Osteocyte (in vitro differentiated cells): ENCODE measurements at regions not wholly inside any gene's neighbourhood (a gene's known extent, or its start where the extent isn't known, plus 50 kb on each side); places are given as distances from the start of the nearest gene placed in this dataset.

Experiments
- DNase-seq: peaks from one replicate; pipeline ENCODE4 v3.0.0; 2021; ENCODE audit warnings: mixed read lengths; ENCODE audit not compliant: unreplicated experiment; ENCODE audit errors: extremely low spot score
- H3K27ac Mint-ChIP-seq: one replicate; pipeline ENCODE4 v1.8.0; 2021; ENCODE audit warnings: mild to moderate bottlenecking, mixed read lengths; ENCODE audit not compliant: unreplicated experiment
- H3K27me3 Mint-ChIP-seq: one replicate; pipeline ENCODE4 v1.8.0; 2021; ENCODE audit warnings: mixed read lengths; ENCODE audit not compliant: unreplicated experiment
- H3K36me3 Mint-ChIP-seq: one replicate; pipeline ENCODE4 v1.8.0; 2021; ENCODE audit warnings: mixed read lengths; ENCODE audit not compliant: unreplicated experiment
- H3K4me1 Mint-ChIP-seq: one replicate; pipeline ENCODE4 v1.8.0; 2021; ENCODE audit warnings: mixed read lengths; ENCODE audit not compliant: unreplicated experiment
- H3K4me3 Mint-ChIP-seq: one replicate; pipeline ENCODE4 v1.8.0; 2021; ENCODE audit warnings: mild to moderate bottlenecking, moderate library complexity, mixed read lengths; ENCODE audit not compliant: unreplicated experiment
- H3K9me3 Mint-ChIP-seq: one replicate; pipeline ENCODE4 v1.8.0; 2021; ENCODE audit warnings: mixed read lengths; ENCODE audit not compliant: unreplicated experiment
- TF ChIP-seq, protein P1 (sequence below): fragments of 200-600 bp; sonication (generic); IDR thresholded peaks from 2 replicates; pipeline ENCODE4 v1.5.0; 2021; ENCODE audit warnings: antibody characterized with exemption, mild to moderate bottlenecking, moderate library complexity

DNA sequence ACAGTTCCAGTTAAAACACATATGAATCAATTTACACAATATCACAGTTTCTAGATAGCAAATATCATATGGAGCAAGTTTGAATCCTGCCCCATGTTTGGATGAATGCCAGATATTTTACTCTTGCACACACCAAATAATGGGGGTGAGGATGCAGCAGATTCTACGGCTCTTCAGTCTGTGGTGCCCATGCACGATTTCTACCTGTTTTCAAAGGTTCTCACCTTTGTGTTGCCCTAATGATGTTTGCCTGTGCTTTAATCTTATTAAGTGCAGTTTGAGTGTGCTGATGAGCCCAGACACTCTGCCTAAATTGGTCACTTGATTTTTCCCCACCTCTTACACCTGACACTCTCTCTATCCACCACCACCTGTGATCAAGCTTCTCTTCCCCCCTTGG is 119.6 kb downstream of the NPY start:
- Mint-ChIP-seq H3K36me3 (no peaks in the 10 kb centered on the region), H3K9me3 (no peaks in the 10 kb centered on the region), H3K27ac (no peak overlapping the region)

DNA sequence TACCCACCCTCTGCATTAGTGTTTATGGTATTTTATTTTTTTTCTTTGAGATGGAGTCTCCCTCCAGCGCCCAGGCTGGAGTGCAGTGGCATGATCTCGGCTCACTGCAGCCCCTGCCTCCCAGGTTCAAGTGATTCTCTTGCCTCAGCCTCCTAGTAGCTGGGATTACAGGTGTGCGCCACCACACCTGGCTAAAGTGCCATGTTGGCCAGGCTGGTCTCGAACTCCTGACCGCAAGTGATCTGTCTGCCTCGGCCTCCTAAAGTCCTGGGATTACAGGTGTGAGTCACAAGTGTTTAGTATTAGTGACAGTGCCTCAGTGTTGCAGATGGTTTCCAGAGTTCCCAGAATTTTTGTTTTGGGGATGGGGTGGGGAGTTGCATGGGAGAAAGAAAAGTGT is 120.3 kb downstream of the NPY start:
- Mint-ChIP-seq H3K27ac (no peak overlapping the region), H3K36me3 (no peaks in the 10 kb centered on the region), H3K4me1 (peaks cover 2% of the 10 kb centered on the region), H3K9me3 (no peaks in the 10 kb centered on the region), H3K27me3 (peaks cover 42% of the 10 kb centered on the region), H3K4me3 (no peak overlapping the region)
- no peak for DNase-seq
- TF ChIP-seq, protein P1, sequence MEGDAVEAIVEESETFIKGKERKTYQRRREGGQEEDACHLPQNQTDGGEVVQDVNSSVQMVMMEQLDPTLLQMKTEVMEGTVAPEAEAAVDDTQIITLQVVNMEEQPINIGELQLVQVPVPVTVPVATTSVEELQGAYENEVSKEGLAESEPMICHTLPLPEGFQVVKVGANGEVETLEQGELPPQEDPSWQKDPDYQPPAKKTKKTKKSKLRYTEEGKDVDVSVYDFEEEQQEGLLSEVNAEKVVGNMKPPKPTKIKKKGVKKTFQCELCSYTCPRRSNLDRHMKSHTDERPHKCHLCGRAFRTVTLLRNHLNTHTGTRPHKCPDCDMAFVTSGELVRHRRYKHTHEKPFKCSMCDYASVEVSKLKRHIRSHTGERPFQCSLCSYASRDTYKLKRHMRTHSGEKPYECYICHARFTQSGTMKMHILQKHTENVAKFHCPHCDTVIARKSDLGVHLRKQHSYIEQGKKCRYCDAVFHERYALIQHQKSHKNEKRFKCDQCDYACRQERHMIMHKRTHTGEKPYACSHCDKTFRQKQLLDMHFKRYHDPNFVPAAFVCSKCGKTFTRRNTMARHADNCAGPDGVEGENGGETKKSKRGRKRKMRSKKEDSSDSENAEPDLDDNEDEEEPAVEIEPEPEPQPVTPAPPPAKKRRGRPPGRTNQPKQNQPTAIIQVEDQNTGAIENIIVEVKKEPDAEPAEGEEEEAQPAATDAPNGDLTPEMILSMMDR, result no peak

More for the DNA sequence above, 119.6 kb downstream of the NPY start:
- Mint-ChIP-seq H3K4me1 (peaks cover 2% of the 10 kb centered on the region), H3K4me3 (no peak overlapping the region), H3K27me3 (peaks cover 44% of the 10 kb centered on the region)
- TF ChIP-seq, protein P1, result no peak
- no peak for DNase-seq

DNA sequence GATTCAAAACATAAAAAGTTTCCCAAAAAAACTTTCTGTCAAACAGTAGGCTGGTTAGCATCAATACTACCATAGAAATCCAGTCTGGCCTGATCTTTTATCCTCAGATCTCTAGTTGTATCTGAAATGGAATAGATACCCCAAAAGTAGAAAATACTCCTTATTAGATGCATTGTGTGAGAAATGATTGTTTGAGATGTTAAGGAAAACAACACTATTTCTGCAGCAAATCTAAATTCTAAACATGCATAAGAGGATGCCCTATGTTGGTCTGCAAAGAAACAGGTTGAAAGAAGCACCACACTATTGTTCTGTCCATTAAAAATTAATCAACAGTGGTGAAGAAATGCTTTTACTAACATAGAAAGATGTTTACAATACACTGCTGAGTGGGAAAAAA is 121.0 kb downstream of the NPY start:
- Mint-ChIP-seq H3K4me3 (no peak overlapping the region), H3K4me1 (peaks cover 2% of the 10 kb centered on the region), H3K27ac (no peak overlapping the region), H3K27me3 (peaks cover 41% of the 10 kb centered on the region), H3K9me3 (no peaks in the 10 kb centered on the region), H3K36me3 (no peaks in the 10 kb centered on the region)
- no peak for DNase-seq
- TF ChIP-seq, protein P1, result no peak

DNA sequence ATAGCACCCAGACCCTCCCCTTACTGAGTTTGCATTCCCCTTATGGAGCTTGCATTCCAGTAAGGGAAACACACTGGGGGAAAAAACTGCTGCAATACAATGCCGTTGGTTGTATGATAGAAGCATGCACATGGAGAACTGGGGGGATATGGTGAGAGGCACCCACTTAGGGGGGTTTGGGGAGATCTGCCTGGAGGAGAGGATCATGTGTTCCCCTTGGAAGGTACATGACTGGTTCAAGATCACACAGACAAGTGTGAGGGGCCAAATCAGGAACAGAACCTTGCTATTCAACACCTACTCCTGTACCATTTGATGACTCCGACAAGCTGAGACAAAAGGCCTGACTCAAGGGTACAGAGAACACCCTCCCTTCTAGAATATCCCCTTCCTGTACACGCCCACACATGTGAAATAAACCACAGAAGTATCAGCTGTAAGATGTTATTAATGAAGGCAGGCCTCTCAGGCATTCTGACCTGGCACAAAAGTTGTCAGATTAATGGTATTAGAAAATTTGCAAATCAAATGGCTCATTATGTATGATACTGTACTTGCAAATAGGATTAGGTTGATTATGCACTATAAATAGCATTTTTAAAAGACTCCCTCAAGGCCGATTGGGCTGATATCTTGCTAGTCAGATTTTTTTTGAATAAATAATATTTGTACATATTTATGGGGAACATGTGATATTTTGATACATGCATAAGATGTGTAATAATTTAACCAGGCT is 122.2 kb downstream of the NPY start:
- Mint-ChIP-seq H3K36me3 (no peaks in the 10 kb centered on the region), H3K9me3 (no peaks in the 10 kb centered on the region), H3K27ac (no peak overlapping the region), H3K4me3 (no peak overlapping the region), H3K4me1 (peaks cover 2% of the 10 kb centered on the region), H3K27me3 (peaks cover 41% of the 10 kb centered on the region)
- no peak for DNase-seq
- TF ChIP-seq, protein P1, result no peak

DNA sequence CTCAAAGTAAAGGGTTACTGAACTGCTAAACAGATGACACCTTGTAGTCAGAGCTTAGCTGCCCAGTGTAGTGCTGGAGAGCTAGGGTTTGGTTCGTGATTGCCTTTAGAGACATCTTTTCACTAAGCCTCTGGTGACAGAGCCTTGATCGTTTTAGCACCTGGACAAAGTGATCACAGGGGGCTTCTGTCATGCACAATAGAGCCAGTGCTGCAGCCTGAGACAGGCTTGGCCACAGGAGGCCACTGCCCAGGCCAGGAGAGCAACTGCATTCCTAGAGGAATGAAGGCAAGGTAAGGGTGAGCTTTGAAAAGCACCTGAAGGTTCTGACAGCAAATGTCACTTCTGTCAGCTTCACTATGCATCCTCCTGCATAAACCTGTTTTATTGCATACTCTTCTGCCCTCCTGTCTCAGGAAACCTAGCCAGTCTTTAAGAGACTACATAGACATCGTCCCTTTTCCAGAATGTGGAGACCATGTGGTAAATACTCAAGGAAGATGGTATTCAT is 122.9 kb downstream of the NPY start:
- H3K27ac Mint-ChIP-seq, result no peak overlapping the region
- no peak overlapping the region for H3K4me3 Mint-ChIP-seq
- TF ChIP-seq, protein P1, result no peak
- DNase-seq, result no peak
- no peaks in the 10 kb centered on the region for H3K36me3 Mint-ChIP-seq
- peaks cover 2% of the 10 kb centered on the region for H3K4me1 Mint-ChIP-seq
- no peaks in the 10 kb centered on the region for H3K9me3 Mint-ChIP-seq
- peaks cover 41% of the 10 kb centered on the region for H3K27me3 Mint-ChIP-seq
